ENCODE measurements at regions not wholly inside any gene's neighbourhood (a gene's known extent, or its start where the extent isn't known, plus 50 kb on each side); places are given as distances from the start of the nearest gene placed in this dataset.

DNA sequence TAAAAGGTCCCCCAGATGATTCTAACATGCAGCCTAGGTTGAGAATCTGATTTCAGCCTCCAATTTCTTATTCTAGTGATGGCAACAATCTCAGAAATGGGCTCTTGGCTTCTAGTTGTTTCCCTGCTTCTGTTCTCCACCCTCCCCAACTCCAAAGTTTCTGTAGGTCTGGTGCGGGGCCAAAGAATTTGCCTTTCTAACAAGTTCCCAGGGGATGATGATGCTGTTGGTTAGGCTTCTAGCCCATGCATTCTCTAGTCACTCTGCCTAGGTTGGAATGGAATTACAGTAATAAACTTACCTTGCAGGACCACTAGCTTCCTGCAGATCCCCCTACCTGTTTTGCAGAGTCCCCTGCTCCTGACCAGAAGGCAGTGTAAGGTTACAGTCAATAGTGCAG, 103.2 kb upstream of the PPP2R3A start:
- DNase-seq (ENCODE audit: extremely low read depth in 1 of 4, low spot score in 3 of 4) (no peak), ATAC-seq (no peak), FAIRE-seq (no peak)
- POLR2A ChIA-PET, result no interaction called here
- Histone ChIP-seq H3K4me3 (no peak overlapping the region), H3K36me3 (ENCODE audit: control insufficient read depth, insufficient read depth, low read length) (no peaks in the 10 kb centered on the region), H4K20me1 (replicated peaks; ENCODE audit: control insufficient read depth, insufficient read depth, low read length) (no peaks in the 10 kb centered on the region), H3K79me2 (ENCODE audit: control insufficient read depth, insufficient read depth, low read length) (no peaks in the 10 kb centered on the region), H3K9me3 (replicated peaks; ENCODE audit: control insufficient read depth, insufficient read depth, low read depth, low read length) (no peaks in the 10 kb centered on the region), H2AFZ (ENCODE audit: low read depth, low read length) (no peak overlapping the region), H3K4me2 (ENCODE audit: insufficient read depth, low read length) (no peak overlapping the region), H3K9me1 (ENCODE audit: control insufficient read depth, insufficient read depth, low read length) (no peaks in the 10 kb centered on the region), H3K4me1 (replicated peaks in 1 of 2; ENCODE audit: control insufficient read depth in 2 of 2, insufficient read depth in 2 of 2, low read length in 2 of 2) (no peaks in the 10 kb centered on the region), H3K27me3 (ENCODE audit: control insufficient read depth in 2 of 2, insufficient read depth in 2 of 2, low read length in 2 of 2) (no peaks in the 10 kb centered on the region), H3K27ac (ENCODE audit: extremely low read depth, low read depth, low read length) (no peak overlapping the region), H3K9ac (ENCODE audit: insufficient read depth in 1 of 2, low read depth in 2 of 2, low read length in 2 of 2) (no peak overlapping the region)
- 0% methylated on average over 1 of the region's 1 CpG for WGBS (ENCODE audit: insufficient coverage, low coverage, missing lambda C conversion rate)
- intact Hi-C loops (cut with micrococcal nuclease), result no loop called here
- in situ Hi-C loops (cut with MboI), result no loop called here
- TF ChIP-seq MEF2A (IDR thresholded peaks at IDR 0.05; ENCODE audit: control insufficient read depth, low read depth, low read length), result no peak
- no peak for TF ChIP-seq CBX5 (IDR thresholded peaks at IDR 0.05; ENCODE audit: borderline replicate concordance, low read depth)
- no peak for TF ChIP-seq ZFP1 (CRISPR knock-in tag; IDR thresholded peaks at IDR 0.05)
- TF ChIP-seq ZNF764 (CRISPR knock-in tag; IDR thresholded peaks at IDR 0.05; ENCODE audit: low read depth), result no peak
- no peak for TF ChIP-seq KLF1 (tag; IDR thresholded peaks at IDR 0.05)
- no peak for TF ChIP-seq PREB (CRISPR knock-in tag; IDR thresholded peaks at IDR 0.05)
- TF ChIP-seq, protein P1, sequence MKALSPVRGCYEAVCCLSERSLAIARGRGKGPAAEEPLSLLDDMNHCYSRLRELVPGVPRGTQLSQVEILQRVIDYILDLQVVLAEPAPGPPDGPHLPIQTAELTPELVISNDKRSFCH (CRISPR knock-in tag; IDR thresholded peaks at IDR 0.05), result no peak
- TF ChIP-seq, protein P1 (tag; IDR thresholded peaks at IDR 0.05), result no peak
- no peak for TF ChIP-seq CHD4 (IDR thresholded peaks at IDR 0.05; ENCODE audit: insufficient read depth, insufficient replicate concordance, low read depth, low read length, poor library complexity, severe bottlenecking)
- no peak for TF ChIP-seq FOXP1 (CRISPR knock-in tag; IDR thresholded peaks at IDR 0.05)
- TF ChIP-seq TCF7 (IDR thresholded peaks at IDR 0.05; ENCODE audit: borderline replicate concordance), result no peak
- no peak for TF ChIP-seq ZBTB12 (CRISPR knock-in tag; IDR thresholded peaks at IDR 0.05)
- TF ChIP-seq U2AF2 (optimal IDR thresholded peaks at IDR 0.05; ENCODE audit: low read depth, low read length), result no peak
- TF ChIP-seq ZSCAN29 (IDR thresholded peaks at IDR 0.05), result no peak
- TF ChIP-seq, protein P2, sequence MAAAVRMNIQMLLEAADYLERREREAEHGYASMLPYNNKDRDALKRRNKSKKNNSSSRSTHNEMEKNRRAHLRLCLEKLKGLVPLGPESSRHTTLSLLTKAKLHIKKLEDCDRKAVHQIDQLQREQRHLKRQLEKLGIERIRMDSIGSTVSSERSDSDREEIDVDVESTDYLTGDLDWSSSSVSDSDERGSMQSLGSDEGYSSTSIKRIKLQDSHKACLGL (CRISPR knock-in tag; IDR thresholded peaks at IDR 0.05; ENCODE audit: borderline replicate concordance, poor library complexity, severe bottlenecking), result no peak
- no peak for TF ChIP-seq ETV6 (IDR thresholded peaks at IDR 0.05; ENCODE audit: borderline replicate concordance in 1 of 2, low read depth in 2 of 2, low read length in 1 of 2)
- TF ChIP-seq ETV6 (CRISPR knock-in tag; IDR thresholded peaks at IDR 0.05; ENCODE audit: borderline replicate concordance), result no peak
- TF ChIP-seq, protein P3, sequence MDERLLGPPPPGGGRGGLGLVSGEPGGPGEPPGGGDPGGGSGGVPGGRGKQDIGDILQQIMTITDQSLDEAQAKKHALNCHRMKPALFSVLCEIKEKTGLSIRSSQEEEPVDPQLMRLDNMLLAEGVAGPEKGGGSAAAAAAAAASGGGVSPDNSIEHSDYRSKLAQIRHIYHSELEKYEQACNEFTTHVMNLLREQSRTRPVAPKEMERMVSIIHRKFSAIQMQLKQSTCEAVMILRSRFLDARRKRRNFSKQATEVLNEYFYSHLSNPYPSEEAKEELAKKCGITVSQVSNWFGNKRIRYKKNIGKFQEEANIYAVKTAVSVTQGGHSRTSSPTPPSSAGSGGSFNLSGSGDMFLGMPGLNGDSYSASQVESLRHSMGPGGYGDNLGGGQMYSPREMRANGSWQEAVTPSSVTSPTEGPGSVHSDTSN (CRISPR knock-in tag; IDR thresholded peaks at IDR 0.05; ENCODE audit: low read depth), result no peak
- TF ChIP-seq, protein P3 (tag; conservative IDR thresholded peaks at IDR 0.05; ENCODE audit: low read depth), result no peak
- BruUV-seq (replicated peaks), result no TSS peak
- CTCF ChIA-PET (ENCODE audit: low intra/inter-chr PET ratio), result no interaction called here

Data from K562 (cell line).